Kidney epithelial cell (primary cell): ENCODE measurements at regions not wholly inside any gene's neighbourhood (a gene's known extent, or its start where the extent isn't known, plus 50 kb on each side); places are given as distances from the start of the nearest gene placed in this dataset.

Experiments
- DNase-seq: peaks from one replicate; pipeline ENCODE4 v3.0.0-alpha.2; 2010; ENCODE audit warnings: low read depth
- H3K27me3 ChIP-seq: 2 replicates; pipeline ENCODE4 v1.6.0; 2011; ENCODE audit warnings: low read length; ENCODE audit not compliant: control insufficient read depth, insufficient read depth
- H3K36me3 ChIP-seq: 2 replicates; pipeline ENCODE4 v1.5.1; 2011; ENCODE audit warnings: low read length; ENCODE audit not compliant: control insufficient read depth, insufficient read depth
- H3K4me3 ChIP-seq: 2 replicates; pipeline ENCODE4 v1.5.1; 2011; ENCODE audit warnings: low read depth, mild to moderate bottlenecking, control low read depth, low read length
- CTCF ChIP-seq: IDR thresholded peaks from 2 replicates; pipeline ENCODE4 v1.5.1; 2011; ENCODE audit warnings: mild to moderate bottlenecking, moderate library complexity, low read length, control low read depth, inconsistent platforms; ENCODE audit not compliant: insufficient read depth, poor library complexity, severe bottlenecking

- TF ChIP-seq CTCF = no peak
- Histone ChIP-seq H3K4me3 (no peak overlapping the region), H3K36me3 (no peaks in the 10 kb centered on the region), H3K27me3 (no peaks in the 10 kb centered on the region)
- DNase-seq = no peak
Measured at GRCh38 chr5:8478326-8478725, 609.4 kb downstream of the MTRR start.

GRCh38 chr5:8481007-8481406, 612.1 kb downstream of the MTRR start:
- DNase-seq = no peak
- H3K27me3 ChIP-seq = no peaks in the 10 kb centered on the region
- H3K36me3 ChIP-seq = no peaks in the 10 kb centered on the region
- no peak for TF ChIP-seq CTCF
- H3K4me3 ChIP-seq = no peak overlapping the region

GRCh38 chr5:8491254-8491653, 622.3 kb downstream of the MTRR start:
- no peak for TF ChIP-seq CTCF
- DNase-seq = no peak
- Histone ChIP-seq H3K36me3 (no peaks in the 10 kb centered on the region), H3K4me3 (no peak overlapping the region), H3K27me3 (no peaks in the 10 kb centered on the region)

- no peak for DNase-seq
- no peak for TF ChIP-seq CTCF
- no peaks in the 10 kb centered on the region for H3K36me3 ChIP-seq
- no peaks in the 10 kb centered on the region for H3K27me3 ChIP-seq
- H3K4me3 ChIP-seq = no peak overlapping the region
Measured at GRCh38 chr5:8493176-8493575, 624.2 kb downstream of the MTRR start.

- H3K27me3 ChIP-seq = no peaks in the 10 kb centered on the region
- TF ChIP-seq CTCF = no peak
- no peak for DNase-seq
- no peak overlapping the region for H3K4me3 ChIP-seq
- H3K36me3 ChIP-seq = no peaks in the 10 kb centered on the region
Measured at GRCh38 chr5:8500426-8500825, 631.5 kb downstream of the MTRR start.

GRCh38 chr5:8505196-8505595, 636.2 kb downstream of the MTRR start:
- Histone ChIP-seq H3K27me3 (no peaks in the 10 kb centered on the region), H3K36me3 (no peaks in the 10 kb centered on the region), H3K4me3 (no peak overlapping the region)
- TF ChIP-seq CTCF = no peak
- no peak for DNase-seq
